H9 (cell line): ENCODE measurements at regions not wholly inside any gene's neighbourhood (a gene's known extent, or its start where the extent isn't known, plus 50 kb on each side); places are given as distances from the start of the nearest gene placed in this dataset.

Experiments used
- DNase-seq: peaks from one replicate; pipeline ENCODE4 v3.0.0-alpha.2; 2017
- H2AFZ ChIP-seq: one replicate; pipeline ENCODE4 v1.6.1; 2013; ENCODE audit warnings: mild to moderate bottlenecking, low read length, control low read depth, moderate library complexity
- H2AK5ac ChIP-seq: 2 replicates; pipeline ENCODE4 v1.6.1; 2013; ENCODE audit warnings: low read length, control low read depth, mixed read lengths; ENCODE audit not compliant: insufficient read length
- H2BK120ac ChIP-seq: one replicate; pipeline ENCODE4 v1.6.1; 2013; ENCODE audit warnings: low read depth, mild to moderate bottlenecking, low read length, control low read depth, inconsistent platforms; ENCODE audit not compliant: poor library complexity, severe bottlenecking
- H2BK12ac ChIP-seq: 2 replicates; pipeline ENCODE4 v1.6.1; 2013; ENCODE audit warnings: low read length, control low read depth, mixed read lengths, low read depth; ENCODE audit not compliant: insufficient read length
- H2BK15ac ChIP-seq: 2 replicates; pipeline ENCODE4 v1.6.1; 2013; ENCODE audit warnings: low read depth, low read length, control low read depth
- H2BK20ac ChIP-seq: one replicate; pipeline ENCODE4 v1.6.1; 2013; ENCODE audit warnings: low read depth, mild to moderate bottlenecking, low read length, control low read depth, inconsistent platforms; ENCODE audit not compliant: poor library complexity, severe bottlenecking
- H2BK5ac ChIP-seq: 2 replicates; pipeline ENCODE4 v1.6.1; 2013; ENCODE audit warnings: low read length, control low read depth, mixed read lengths; ENCODE audit not compliant: insufficient read length
- H3K14ac ChIP-seq: 2 replicates; pipeline ENCODE4 v1.6.1; 2013; ENCODE audit warnings: low read length, control low read depth; ENCODE audit not compliant: insufficient read depth
- H3K18ac ChIP-seq: 2 replicates; pipeline ENCODE4 v1.6.1; 2013; ENCODE audit warnings: low read depth, mild to moderate bottlenecking, mixed read lengths, low read length, control low read depth; ENCODE audit not compliant: insufficient read length
- H3K23ac ChIP-seq: 2 replicates; pipeline ENCODE4 v1.6.1; 2013; ENCODE audit warnings: low read length, control low read depth, mixed read lengths, low read depth; ENCODE audit not compliant: insufficient read length
- H3K23me2 ChIP-seq: 2 replicates; pipeline ENCODE4 v1.6.1; 2013; ENCODE audit warnings: low read depth, mild to moderate bottlenecking, mixed read lengths, low read length, control low read depth; ENCODE audit not compliant: insufficient read length, poor library complexity, severe bottlenecking
- H3K27ac ChIP-seq: 2 replicates; pipeline ENCODE4 v1.5.1; 2013; ENCODE audit warnings: low read length, control low read depth, mixed read lengths, low read depth; ENCODE audit not compliant: insufficient read length
- H3K27me3 ChIP-seq: 2 replicates; pipeline ENCODE4 v1.6.1; 2013; ENCODE audit warnings: low read length, control low read depth, inconsistent platforms; ENCODE audit not compliant: insufficient read depth
- H3K4ac ChIP-seq: 2 replicates; pipeline ENCODE4 v1.6.1; 2013; ENCODE audit warnings: low read depth, mild to moderate bottlenecking, control low read depth, inconsistent platforms, low read length, moderate library complexity
- H3K4me1 ChIP-seq: 2 replicates; pipeline ENCODE4 v1.6.1; 2013; ENCODE audit warnings: low read length, control low read depth, inconsistent platforms; ENCODE audit not compliant: insufficient read depth
- H3K4me2 ChIP-seq: 2 replicates; pipeline ENCODE4 v1.6.1; 2013; ENCODE audit warnings: low read length, control low read depth, mixed read lengths; ENCODE audit not compliant: insufficient read length, insufficient read depth
- H3K56ac ChIP-seq: 2 replicates; pipeline ENCODE4 v1.6.1; 2013; ENCODE audit warnings: low read depth, mild to moderate bottlenecking, mixed read lengths, low read length, control low read depth; ENCODE audit not compliant: insufficient read length
- H3K79me1 ChIP-seq: 2 replicates; pipeline ENCODE4 v1.6.1; 2013; ENCODE audit warnings: low read depth, mild to moderate bottlenecking, moderate library complexity, low read length, control low read depth, inconsistent platforms; ENCODE audit not compliant: insufficient read depth, poor library complexity, severe bottlenecking
- H3K79me2 ChIP-seq: 2 replicates; pipeline ENCODE4 v1.6.1; 2013; ENCODE audit warnings: low read length, control low read depth, inconsistent platforms; ENCODE audit not compliant: insufficient read depth
- H3K9ac ChIP-seq: 2 replicates; pipeline ENCODE4 v1.6.1; 2013; ENCODE audit warnings: low read length, control low read depth, mixed read lengths; ENCODE audit not compliant: insufficient read length; ENCODE audit errors: extremely low read depth
- H3K9me3 ChIP-seq: one replicate; pipeline ENCODE4 v1.6.1; 2013; ENCODE audit warnings: low read depth, low read length, inconsistent platforms; ENCODE audit not compliant: control insufficient read depth
- H3T11ph ChIP-seq: one replicate; pipeline ENCODE4 v1.6.1; 2013; ENCODE audit warnings: mild to moderate bottlenecking, low read length, control low read depth, inconsistent platforms
- H4K20me1 ChIP-seq: one replicate; pipeline ENCODE4 v1.6.1; 2013; ENCODE audit not compliant: control insufficient read depth, insufficient read length, insufficient read depth
- H4K5ac ChIP-seq: 2 replicates; pipeline ENCODE4 v1.6.1; 2013; ENCODE audit warnings: low read depth, mild to moderate bottlenecking, mixed read lengths, low read length, control low read depth; ENCODE audit not compliant: insufficient read length
- H4K8ac ChIP-seq: replicated peaks from 2 replicates; pipeline ENCODE4 v1.6.1; 2013; ENCODE audit warnings: low read length, control low read depth, mixed read lengths, low read depth; ENCODE audit not compliant: insufficient read length
- H4K91ac ChIP-seq: 2 replicates; pipeline ENCODE4 v1.6.1; 2013; ENCODE audit warnings: low read depth, mild to moderate bottlenecking, moderate library complexity, mixed read lengths, low read length, control low read depth; ENCODE audit not compliant: insufficient read length
- H3K27ac Mint-ChIP-seq, 3 experiments: 2 replicates in 2 of 3; 3 replicates in 1 of 3; pipeline ENCODE4 v1.8.0; 2020 to 2021; ENCODE audit warnings: mixed read lengths in 3 of 3, mild to moderate bottlenecking in 1 of 3, moderate library complexity in 1 of 3
- H3K27me3 Mint-ChIP-seq: 2 replicates; pipeline ENCODE4 v1.8.0; 2021; ENCODE audit warnings: low read depth, mild to moderate bottlenecking, moderate library complexity, mixed read lengths
- H3K36me3 Mint-ChIP-seq, 3 experiments: 2 replicates in 2 of 3; 3 replicates in 1 of 3; pipeline ENCODE4 v1.8.0; 2020 to 2021; ENCODE audit warnings: low read depth in 3 of 3, mixed read lengths in 3 of 3; ENCODE audit not compliant: insufficient read depth in 1 of 3
- H3K4me1 Mint-ChIP-seq, 2 experiments: 2 replicates each; pipeline ENCODE4 v1.8.0; 2020; ENCODE audit warnings: mixed read lengths in 2 of 2
- H3K4me3 Mint-ChIP-seq, 2 experiments: 2 replicates in 1 of 2; 3 replicates in 1 of 2; pipeline ENCODE4 v1.8.0; 2020 to 2021; ENCODE audit warnings: mild to moderate bottlenecking in 2 of 2, mixed read lengths in 2 of 2, moderate library complexity in 1 of 2
- H3K9me3 Mint-ChIP-seq, 2 experiments: 2 replicates in 1 of 2; 3 replicates in 1 of 2; pipeline ENCODE4 v1.8.0; 2020; ENCODE audit warnings: mild to moderate bottlenecking in 2 of 2, mixed read lengths in 2 of 2, moderate library complexity in 1 of 2
- CTCF ChIP-seq: fragments of 200-600 bp; sonication (generic); conservative IDR thresholded peaks from 3 replicates; pipeline ENCODE4 v1.8.0; 2021; ENCODE audit warnings: antibody characterized with exemption, mild to moderate bottlenecking
- WGBS: extraction: QIAGEN DNeasy Blood & Tissue Kit; methylation state at CpG from one replicate; pipeline ENCODE4 v1.1.7; 2013; ENCODE audit warnings: missing lambda C conversion rate, low lambda C conversion rate, mixed read lengths; ENCODE audit not compliant: insufficient read length; ENCODE audit errors: extremely low coverage; 5-methylcytosine and 5-hydroxymethylcytosine counted together

DNA sequence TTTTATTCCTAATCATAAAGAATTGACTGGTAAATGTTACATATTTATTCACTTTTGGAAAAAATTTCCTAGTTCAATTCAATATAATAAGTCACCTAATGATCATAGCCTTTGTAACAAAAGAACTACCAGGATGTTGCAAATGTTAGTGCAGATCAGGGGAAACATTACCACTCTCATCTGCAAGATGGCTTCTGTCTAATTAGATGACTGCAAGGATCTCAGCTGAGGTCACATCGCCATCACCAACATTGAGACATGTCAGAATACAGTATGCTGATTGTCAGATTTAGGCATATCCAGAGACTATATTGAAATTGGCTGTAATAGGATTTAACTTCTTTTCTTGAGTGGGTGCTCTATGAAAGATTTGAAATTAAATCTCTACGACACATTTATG lies 431.4 kb upstream of the AGTR1 start:
- WGBS, result no CpG with 5 or more reads among the region's 2 CpGs
- Mint-ChIP-seq H3K4me1 (peaks cover 3% of the 10 kb centered on the region in 2 experiments; a peak in 3 of 4 replicates), H3K27me3 (no peaks in the 10 kb centered on the region), H3K27ac (no peak overlapping the region), H3K36me3 (no peaks in the 10 kb centered on the region), H3K4me3 (no peak overlapping the region), H3K9me3 (no peaks in the 10 kb centered on the region)
- Histone ChIP-seq H3K56ac (no peak overlapping the region), H3K79me2 (no peaks in the 10 kb centered on the region), H3T11ph (no peak overlapping the region), H3K4me2 (no peak overlapping the region), H2BK5ac (no peak overlapping the region), H4K5ac (no peak overlapping the region), H3K27me3 (no peaks in the 10 kb centered on the region), H4K91ac (no peak overlapping the region), H3K9ac (no peak overlapping the region), H3K23ac (no peak overlapping the region), H3K27ac (no peak overlapping the region), H3K4me1 (no peaks in the 10 kb centered on the region), H2AK5ac (no peak overlapping the region), H3K9me3 (no peaks in the 10 kb centered on the region), H3K18ac (no peak overlapping the region), H2BK12ac (no peak overlapping the region), H3K14ac (no peak overlapping the region), H4K20me1 (no peaks in the 10 kb centered on the region), H3K4ac (no peak overlapping the region), H2BK120ac (no peak overlapping the region), H2BK15ac (no peak overlapping the region), H2AFZ (no peak overlapping the region), H3K23me2 (no peaks in the 10 kb centered on the region), H2BK20ac (no peak overlapping the region), H4K8ac (no peak overlapping the region), H3K79me1 (no peaks in the 10 kb centered on the region)
- DNase-seq, result no peak
- no peak for TF ChIP-seq CTCF
